ENCODE measurements at regions not wholly inside any gene's neighbourhood (a gene's known extent, or its start where the extent isn't known, plus 50 kb on each side); places are given as distances from the start of the nearest gene placed in this dataset.
"Not testable (repeated sequence)": the region's sequence is repeated elsewhere in the genome, so short reads cannot be mapped to it uniquely, and the experiment has no call there.

DNA sequence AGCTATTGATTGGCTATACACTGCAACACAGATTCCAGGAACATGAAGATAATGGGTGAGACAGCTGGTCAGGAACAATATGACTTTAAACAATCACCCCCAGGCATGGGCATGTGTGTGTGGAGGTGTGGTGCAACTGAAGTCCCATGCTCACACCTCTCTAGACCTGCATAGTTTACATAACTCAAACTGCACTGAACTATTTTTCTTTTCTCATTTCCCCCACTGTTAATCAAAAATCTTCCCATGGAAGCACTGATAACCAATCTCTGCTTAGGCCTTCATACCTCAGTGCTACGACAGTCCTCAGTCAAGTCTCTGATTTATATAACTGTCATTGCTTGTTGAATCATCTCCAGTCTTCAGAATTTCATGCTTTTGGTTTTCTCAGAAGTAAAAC is 600.2 kb downstream of the NTRK3 start:
- no peak overlapping the region for H3K4me3 ChIP-seq (ENCODE audit: low read length)
- H3K27ac ChIP-seq (ENCODE audit: low read depth, low read length) = no peak overlapping the region
- H3K27me3 ChIP-seq (ENCODE audit: control insufficient read depth, insufficient read depth, low read length) = no peaks in the 10 kb centered on the region
- no peaks in the 10 kb centered on the region for H3K36me3 ChIP-seq (ENCODE audit: control insufficient read depth, insufficient read depth, low read length)
- no peak overlapping the region for H3K9ac ChIP-seq (ENCODE audit: low read length)
- no peaks in the 10 kb centered on the region for H3K4me1 ChIP-seq (ENCODE audit: control insufficient read depth, insufficient read depth, low read length)

DNA sequence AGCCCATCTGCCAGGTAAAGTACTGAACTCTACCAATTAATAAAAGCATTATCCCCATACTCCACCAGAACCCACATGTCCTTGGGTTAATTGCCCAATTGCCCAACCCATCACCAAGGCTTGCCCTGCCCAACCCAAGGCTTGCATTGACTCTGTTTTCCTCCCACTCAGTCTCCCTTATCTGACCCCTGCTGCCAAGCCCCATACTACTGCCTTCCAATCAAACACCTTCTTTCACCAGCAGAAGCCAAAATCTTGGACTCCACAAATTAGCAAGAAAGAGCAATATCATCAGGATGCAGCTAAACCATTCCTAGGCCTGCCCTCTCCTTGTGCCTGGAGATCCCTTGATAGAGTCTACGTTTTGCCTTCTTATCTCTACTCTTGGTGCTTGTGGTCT is 602.9 kb downstream of the NTRK3 start:
- Histone ChIP-seq H3K4me1 (ENCODE audit: control insufficient read depth, insufficient read depth, low read length) (no peaks in the 10 kb centered on the region), H3K4me3 (ENCODE audit: low read length) (no peak overlapping the region), H3K36me3 (ENCODE audit: control insufficient read depth, insufficient read depth, low read length) (no peaks in the 10 kb centered on the region), H3K27ac (ENCODE audit: low read depth, low read length) (no peak overlapping the region), H3K9ac (ENCODE audit: low read length) (no peak overlapping the region), H3K27me3 (ENCODE audit: control insufficient read depth, insufficient read depth, low read length) (no peaks in the 10 kb centered on the region)

DNA sequence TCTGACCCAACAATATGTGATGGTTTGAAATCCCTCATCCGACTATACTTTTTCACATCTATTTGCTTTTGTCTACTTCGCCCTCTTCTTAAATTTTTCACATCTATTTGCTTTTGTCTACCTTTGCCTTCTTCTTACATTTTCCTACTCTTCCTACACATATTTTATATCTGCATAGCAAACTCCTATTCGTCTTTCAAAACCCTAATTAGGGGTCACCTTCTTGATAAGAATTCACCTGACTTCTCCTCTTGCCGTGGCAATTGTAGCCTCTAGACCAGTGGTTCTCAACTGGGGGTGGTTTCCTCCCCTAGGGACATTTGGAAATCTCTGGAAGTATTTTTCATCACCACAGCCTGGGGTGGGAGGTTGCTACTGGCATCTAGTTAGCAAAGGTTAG is 607.4 kb downstream of the NTRK3 start:
- Histone ChIP-seq H3K27ac (ENCODE audit: low read depth, low read length) (no peak overlapping the region), H3K4me3 (ENCODE audit: low read length) (no peak overlapping the region), H3K36me3 (ENCODE audit: control insufficient read depth, insufficient read depth, low read length) (no peaks in the 10 kb centered on the region), H3K4me1 (ENCODE audit: control insufficient read depth, insufficient read depth, low read length) (no peaks in the 10 kb centered on the region), H3K27me3 (ENCODE audit: control insufficient read depth, insufficient read depth, low read length) (no peaks in the 10 kb centered on the region), H3K9ac (ENCODE audit: low read length) (no peak overlapping the region)

DNA sequence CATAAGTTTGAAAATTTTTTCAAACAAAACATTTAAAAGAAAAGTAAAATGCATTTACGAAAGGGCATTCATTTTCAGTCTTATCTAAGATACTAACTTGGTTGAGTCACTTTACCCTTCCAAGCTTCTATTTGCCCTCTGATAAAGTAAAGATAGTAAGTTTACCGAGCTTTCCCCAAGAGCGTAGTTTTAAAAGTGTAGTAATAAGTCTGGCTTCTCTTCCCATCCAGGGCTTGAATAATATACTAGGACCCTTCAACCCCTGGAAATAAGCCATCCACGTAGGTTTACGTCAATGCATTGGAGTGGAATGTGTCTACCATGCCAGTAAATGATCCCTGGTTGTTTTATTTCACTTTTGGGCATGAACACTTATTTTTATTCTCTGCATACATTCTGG is 608.3 kb downstream of the NTRK3 start:
- Histone ChIP-seq H3K36me3 (ENCODE audit: control insufficient read depth, insufficient read depth, low read length) (no peaks in the 10 kb centered on the region), H3K4me1 (ENCODE audit: control insufficient read depth, insufficient read depth, low read length) (no peaks in the 10 kb centered on the region), H3K27me3 (ENCODE audit: control insufficient read depth, insufficient read depth, low read length) (no peaks in the 10 kb centered on the region), H3K27ac (ENCODE audit: low read depth, low read length) (no peak overlapping the region), H3K9ac (ENCODE audit: low read length) (no peak overlapping the region), H3K4me3 (ENCODE audit: low read length) (no peak overlapping the region)

DNA sequence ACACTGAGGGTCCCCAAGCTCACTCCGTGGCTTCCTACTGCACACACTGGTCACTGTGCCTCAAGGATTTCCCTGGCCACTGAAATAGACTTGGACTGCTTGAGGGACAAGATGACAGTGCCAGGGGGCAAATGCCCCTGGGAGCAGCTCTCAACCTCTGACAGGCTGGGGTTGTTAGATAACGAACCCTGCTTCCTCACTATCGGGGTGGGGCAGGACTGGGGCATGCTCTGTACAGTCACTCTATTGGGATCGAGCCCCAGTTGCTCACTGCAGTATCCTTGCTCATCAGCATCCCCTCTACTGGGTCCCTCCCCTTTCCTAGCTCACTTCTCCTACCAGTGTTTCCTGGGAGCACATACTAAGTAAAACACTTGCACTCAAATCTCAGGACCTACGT is 610.8 kb downstream of the NTRK3 start:
- Histone ChIP-seq H3K36me3 (ENCODE audit: control insufficient read depth, insufficient read depth, low read length) (no peaks in the 10 kb centered on the region), H3K9ac (ENCODE audit: low read length) (no peak overlapping the region), H3K4me1 (ENCODE audit: control insufficient read depth, insufficient read depth, low read length) (no peaks in the 10 kb centered on the region), H3K27me3 (ENCODE audit: control insufficient read depth, insufficient read depth, low read length) (no peaks in the 10 kb centered on the region), H3K4me3 (ENCODE audit: low read length) (no peak overlapping the region), H3K27ac (ENCODE audit: low read depth, low read length) (no peak overlapping the region)

DNA sequence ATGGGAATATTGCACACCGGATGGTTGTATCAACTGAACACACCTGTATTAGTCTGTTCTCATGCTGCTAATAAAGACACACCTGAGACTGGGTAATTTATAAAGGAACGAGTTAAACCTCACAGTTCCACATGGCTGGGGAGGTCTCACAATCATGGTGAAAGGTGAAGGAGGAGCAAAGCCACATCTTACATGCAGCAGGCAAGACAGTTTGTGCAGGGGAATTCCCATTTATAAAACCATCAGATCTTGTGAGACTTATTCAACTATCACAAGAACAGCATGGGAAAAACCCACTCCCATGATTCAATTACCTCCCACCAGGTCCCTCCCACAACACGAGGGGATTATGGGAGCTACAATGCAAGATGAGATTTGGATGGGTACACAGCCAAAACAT is 613.5 kb downstream of the NTRK3 start:
- H3K4me3 ChIP-seq (ENCODE audit: low read length); H3K4me1 ChIP-seq (ENCODE audit: control insufficient read depth, insufficient read depth, low read length); H3K9ac ChIP-seq (ENCODE audit: low read length); H3K27me3 ChIP-seq (ENCODE audit: control insufficient read depth, insufficient read depth, low read length); H3K36me3 ChIP-seq (ENCODE audit: control insufficient read depth, insufficient read depth, low read length); H3K27ac ChIP-seq (ENCODE audit: low read depth, low read length): not testable (repeated sequence)

DNA sequence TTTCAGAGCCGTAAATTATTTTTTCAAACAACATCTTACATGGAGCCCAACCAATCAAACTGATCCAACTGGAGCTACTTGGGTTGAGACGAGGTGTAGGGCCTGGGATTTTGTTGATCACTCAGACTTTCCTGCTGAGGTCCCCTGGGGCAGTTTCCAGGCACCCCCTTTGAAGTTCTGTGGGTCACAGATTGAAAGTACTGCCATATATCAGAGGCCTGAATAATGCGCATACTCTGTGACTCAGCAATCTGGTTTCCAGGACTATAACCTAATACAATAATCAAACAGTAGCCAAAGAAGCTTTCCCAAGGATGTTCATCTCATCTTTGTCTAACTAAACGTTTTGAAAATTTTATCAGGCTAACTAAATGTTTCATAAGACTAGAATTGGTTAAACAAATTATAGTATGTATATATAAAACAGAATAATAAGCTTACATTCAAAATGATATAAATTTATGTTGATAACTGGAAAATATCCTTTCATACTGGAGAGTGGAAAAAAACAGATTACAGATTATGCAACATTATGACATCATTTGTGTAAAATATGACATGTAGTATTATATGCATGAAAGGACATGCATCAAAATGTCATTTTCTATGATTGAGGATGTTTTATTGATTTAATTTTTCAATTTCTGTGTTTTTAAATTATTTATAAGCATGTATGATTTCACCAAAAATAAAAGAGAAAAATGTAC is 617.1 kb downstream of the NTRK3 start:
- no peak overlapping the region for H3K27ac ChIP-seq (ENCODE audit: low read depth, low read length)
- no peak overlapping the region for H3K9ac ChIP-seq (ENCODE audit: low read length)
- no peaks in the 10 kb centered on the region for H3K36me3 ChIP-seq (ENCODE audit: control insufficient read depth, insufficient read depth, low read length)
- no peak overlapping the region for H3K4me3 ChIP-seq (ENCODE audit: low read length)
- no peaks in the 10 kb centered on the region for H3K27me3 ChIP-seq (ENCODE audit: control insufficient read depth, insufficient read depth, low read length)
- no peaks in the 10 kb centered on the region for H3K4me1 ChIP-seq (ENCODE audit: control insufficient read depth, insufficient read depth, low read length)

DNA sequence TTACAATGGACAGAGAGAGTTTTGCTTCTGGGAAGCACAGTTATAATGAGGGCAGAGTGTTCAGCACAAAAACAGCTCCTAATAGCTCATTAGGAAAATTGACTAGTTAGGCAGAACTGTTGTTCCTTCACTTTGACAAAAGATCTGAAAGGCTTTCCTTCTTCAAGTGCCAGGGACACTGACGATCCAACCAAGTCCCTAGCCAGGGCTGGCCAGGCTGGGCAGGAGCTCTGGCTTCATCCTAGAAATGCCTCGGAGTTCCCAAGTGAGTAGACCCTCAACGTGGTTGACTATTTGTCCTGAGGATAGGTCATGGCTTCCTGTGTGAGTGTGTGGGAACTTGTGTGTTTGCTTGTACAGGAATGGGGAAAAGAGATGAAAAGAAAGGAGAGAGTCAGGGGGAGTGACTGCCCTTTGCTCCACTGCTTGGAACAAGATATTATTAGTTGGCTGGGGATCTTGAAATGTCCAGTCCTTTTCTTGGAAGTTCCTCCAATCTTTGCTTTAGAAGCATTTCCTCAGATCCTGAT is 617.9 kb downstream of the NTRK3 start:
- no peaks in the 10 kb centered on the region for H3K36me3 ChIP-seq (ENCODE audit: control insufficient read depth, insufficient read depth, low read length)
- no peaks in the 10 kb centered on the region for H3K4me1 ChIP-seq (ENCODE audit: control insufficient read depth, insufficient read depth, low read length)
- H3K9ac ChIP-seq (ENCODE audit: low read length) = no peak overlapping the region

DNA sequence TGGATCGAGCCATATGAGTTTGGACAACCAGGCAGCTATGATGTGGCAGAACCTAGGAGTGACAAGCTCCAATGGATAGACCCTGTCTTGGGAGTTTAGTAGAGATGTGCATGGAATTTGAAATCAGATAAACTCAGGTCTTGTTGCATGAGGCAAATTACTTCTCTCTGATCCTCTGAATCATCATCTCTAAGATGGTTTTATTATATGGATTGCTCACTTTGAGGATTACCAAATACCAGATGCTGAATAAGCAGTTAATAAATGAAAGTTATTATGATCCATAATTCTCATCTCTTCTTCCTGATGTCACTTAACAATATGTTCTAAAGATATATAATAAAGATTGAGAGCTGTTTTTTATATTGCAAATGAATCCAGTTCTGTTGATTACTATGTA is 622.2 kb downstream of the NTRK3 start:
- Histone ChIP-seq H3K27ac (ENCODE audit: low read depth, low read length) (no peak overlapping the region), H3K4me3 (ENCODE audit: low read length) (no peak overlapping the region), H3K27me3 (ENCODE audit: control insufficient read depth, insufficient read depth, low read length) (no peaks in the 10 kb centered on the region), H3K36me3 (ENCODE audit: control insufficient read depth, insufficient read depth, low read length) (no peaks in the 10 kb centered on the region), H3K9ac (ENCODE audit: low read length) (no peak overlapping the region), H3K4me1 (ENCODE audit: control insufficient read depth, insufficient read depth, low read length) (no peaks in the 10 kb centered on the region)

More for the DNA sequence above, 617.9 kb downstream of the NTRK3 start:
- Histone ChIP-seq H3K27me3 (ENCODE audit: control insufficient read depth, insufficient read depth, low read length) (no peaks in the 10 kb centered on the region), H3K4me3 (ENCODE audit: low read length) (no peak overlapping the region), H3K27ac (ENCODE audit: low read depth, low read length) (no peak overlapping the region)

DNA sequence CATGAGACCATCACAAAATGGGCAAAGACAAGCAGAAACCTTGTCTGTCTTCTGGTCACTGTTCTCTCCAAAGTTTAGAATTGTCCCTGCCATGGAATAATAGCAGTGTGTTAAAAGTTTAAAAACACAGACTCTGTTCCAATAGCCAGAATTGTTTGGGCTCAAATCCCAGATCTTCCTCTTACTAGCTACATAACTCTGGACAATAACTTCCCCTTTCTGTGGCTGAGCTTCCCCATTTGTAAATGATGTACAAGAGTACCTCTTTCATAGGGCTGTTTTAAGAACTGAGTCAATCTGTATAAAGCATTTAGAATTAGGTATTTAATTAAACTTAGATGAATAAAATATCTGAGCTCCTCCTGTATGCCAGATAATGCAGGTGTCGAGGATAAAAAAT is 623.0 kb downstream of the NTRK3 start:
- Histone ChIP-seq H3K36me3 (ENCODE audit: control insufficient read depth, insufficient read depth, low read length) (no peaks in the 10 kb centered on the region), H3K4me3 (ENCODE audit: low read length) (no peak overlapping the region), H3K4me1 (ENCODE audit: control insufficient read depth, insufficient read depth, low read length) (no peaks in the 10 kb centered on the region), H3K27me3 (ENCODE audit: control insufficient read depth, insufficient read depth, low read length) (no peaks in the 10 kb centered on the region), H3K9ac (ENCODE audit: low read length) (no peak overlapping the region), H3K27ac (ENCODE audit: low read depth, low read length) (no peak overlapping the region)

DNA sequence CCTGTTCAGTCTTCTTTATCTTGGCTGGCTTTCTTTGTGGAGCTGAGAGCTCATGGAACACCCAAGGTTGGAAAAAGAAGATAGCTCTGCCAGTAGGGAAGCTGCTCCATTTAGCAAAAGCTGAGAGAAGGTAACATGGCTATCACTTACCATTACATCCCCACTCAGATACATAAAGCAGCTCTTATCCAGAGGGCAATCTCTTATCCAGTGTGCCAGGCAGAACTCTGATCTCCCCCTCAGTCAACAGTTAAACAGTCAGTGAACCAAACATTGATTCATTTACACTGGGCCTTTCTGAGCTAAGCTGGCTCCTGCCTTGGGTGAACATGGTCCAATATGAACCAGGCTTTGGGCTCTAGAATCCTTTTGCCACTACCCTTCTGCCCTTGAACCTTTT is 624.2 kb downstream of the NTRK3 start:
- Histone ChIP-seq H3K27me3 (ENCODE audit: control insufficient read depth, insufficient read depth, low read length) (no peaks in the 10 kb centered on the region), H3K9ac (ENCODE audit: low read length) (no peak overlapping the region), H3K4me1 (ENCODE audit: control insufficient read depth, insufficient read depth, low read length) (no peaks in the 10 kb centered on the region), H3K36me3 (ENCODE audit: control insufficient read depth, insufficient read depth, low read length) (no peaks in the 10 kb centered on the region), H3K27ac (ENCODE audit: low read depth, low read length) (no peak overlapping the region), H3K4me3 (ENCODE audit: low read length) (no peak overlapping the region)

DNA sequence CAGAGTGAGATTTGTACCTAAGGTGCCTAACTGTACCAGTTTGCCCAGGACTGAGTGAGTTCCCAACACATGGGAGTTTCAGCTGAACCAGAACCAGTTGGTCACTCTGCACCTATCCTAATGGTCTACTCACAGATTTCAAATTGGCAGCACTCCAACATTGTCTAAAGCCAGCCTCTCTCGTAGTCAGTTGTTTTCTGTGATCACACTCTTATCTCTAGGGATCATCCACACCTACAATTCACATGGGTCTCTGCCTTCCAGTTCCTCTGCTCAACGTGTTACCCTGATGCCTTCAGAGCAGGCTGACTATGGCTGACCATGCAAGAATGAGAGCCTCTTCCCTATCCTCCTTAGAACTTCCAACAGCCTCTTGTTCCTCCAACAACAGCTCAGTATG is 624.8 kb downstream of the NTRK3 start:
- Histone ChIP-seq H3K4me3 (ENCODE audit: low read length) (no peak overlapping the region), H3K27ac (ENCODE audit: low read depth, low read length) (no peak overlapping the region), H3K27me3 (ENCODE audit: control insufficient read depth, insufficient read depth, low read length) (no peaks in the 10 kb centered on the region), H3K4me1 (ENCODE audit: control insufficient read depth, insufficient read depth, low read length) (no peaks in the 10 kb centered on the region), H3K9ac (ENCODE audit: low read length) (no peak overlapping the region), H3K36me3 (ENCODE audit: control insufficient read depth, insufficient read depth, low read length) (no peaks in the 10 kb centered on the region)

DNA sequence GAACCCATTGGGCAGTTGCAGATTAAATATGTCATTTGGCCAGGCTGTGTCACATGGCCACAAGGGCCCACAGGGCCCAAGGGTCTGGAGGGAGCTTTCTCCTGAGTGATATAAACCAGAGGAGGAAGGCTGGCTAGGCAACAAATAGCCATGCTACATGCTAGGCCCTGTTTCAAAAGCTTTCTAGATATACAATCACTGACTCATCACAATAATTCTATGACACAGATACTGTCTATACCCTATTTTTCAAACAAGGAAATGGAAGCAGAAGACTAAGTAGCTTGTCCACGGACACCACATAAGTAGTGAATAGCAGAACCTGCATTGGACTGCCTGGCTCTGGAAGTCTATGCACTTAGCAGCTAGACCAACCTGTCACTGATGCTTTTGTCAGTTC is 625.4 kb downstream of the NTRK3 start:
- Histone ChIP-seq H3K4me3 (ENCODE audit: low read length) (no peak overlapping the region), H3K9ac (ENCODE audit: low read length) (no peak overlapping the region), H3K27ac (ENCODE audit: low read depth, low read length) (no peak overlapping the region)

More for the DNA sequence above, 625.4 kb downstream of the NTRK3 start:
- no peaks in the 10 kb centered on the region for H3K4me1 ChIP-seq (ENCODE audit: control insufficient read depth, insufficient read depth, low read length)
- H3K36me3 ChIP-seq (ENCODE audit: control insufficient read depth, insufficient read depth, low read length) = no peaks in the 10 kb centered on the region
- H3K27me3 ChIP-seq (ENCODE audit: control insufficient read depth, insufficient read depth, low read length) = no peaks in the 10 kb centered on the region
